GM12878 (cell line): ENCODE measurements at regions not wholly inside any gene's neighbourhood (a gene's known extent, or its start where the extent isn't known, plus 50 kb on each side); places are given as distances from the start of the nearest gene placed in this dataset.

ENCODE experiments used
- ATAC-seq: fragments of 200-7000 bp; cut with Tn5 transposase; 3 replicates; pipeline ENCODE4 v1.9.1; 2020; ENCODE audit warnings: mild to moderate bottlenecking, moderate library complexity
- BruUV-seq: library from RNA; stranded (reverse); fragments of 400-500 nt; replicated peaks from 2 replicates; lab custom pipeline; 2021; lab: Mats Ljungman, UMichigan
- CTCF ChIA-PET: fragments of 300-600 bp; sonication (Branson Sonifier 250); formaldehyde crosslinking; extraction: SDS; loops from one replicate; lab custom pipeline; 2021; ENCODE audit warnings: inconsistent platforms; lab: Yijun Ruan, JAX
- POLR2A ChIA-PET: fragments of 350-600 bp; formaldehyde crosslinking; extraction: SDS; loops from one replicate; lab custom pipeline; 2021; ENCODE audit warnings: inconsistent platforms; lab: Charles Lee
- RAD21 ChIA-PET: fragments of 300-600 bp; sonication (Branson Sonifier 250); formaldehyde crosslinking; loops from one replicate; lab custom pipeline; 2023; ENCODE audit warnings: antibody characterized with exemption; ENCODE audit not compliant: unreplicated experiment; lab: Charles Lee
- SMC1A ChIA-PET: fragments of 300-600 bp; sonication (Branson Sonifier 250); formaldehyde crosslinking; loops from one replicate; lab custom pipeline; 2023; ENCODE audit not compliant: unreplicated experiment, uncharacterized antibody; lab: Charles Lee
- DNase-seq: peaks from one replicate; pipeline ENCODE4 v3.0.0-alpha.2; 2011; ENCODE audit warnings: low read depth, low spot score
- FAIRE-seq: peaks from 3 replicates; lab custom pipeline; 2011; peaks lifted over from hg19 to GRCh38; lab: Jason Lieb, UNC
- H2AFZ ChIP-seq: 2 replicates; pipeline ENCODE4 v1.6.0; 2011; ENCODE audit warnings: low read depth, low read length, control low read depth; ENCODE audit not compliant: control insufficient read depth
- H3K27ac ChIP-seq: 2 replicates; pipeline ENCODE4 v1.5.1; 2011; ENCODE audit warnings: control low read depth; ENCODE audit not compliant: control insufficient read depth, insufficient read depth
- H3K27me3 ChIP-seq, 2 experiments: replicated peaks in 1 of 2; 2 replicates each; pipeline versions ENCODE4 v1.6.0 to v1.6.1; 2011; ENCODE audit warnings: low read length in 1 of 2; ENCODE audit not compliant: control insufficient read depth in 2 of 2, insufficient read depth in 2 of 2
- H3K36me3 ChIP-seq, 2 experiments: 2 replicates each; pipeline ENCODE4 v1.5.1; 2011; ENCODE audit warnings: low read length in 1 of 2; ENCODE audit not compliant: control insufficient read depth in 2 of 2, insufficient read depth in 2 of 2
- H3K4me1 ChIP-seq: 2 replicates; pipeline ENCODE4 v1.6.1; 2011; ENCODE audit warnings: mild to moderate bottlenecking, low read length, moderate library complexity, mixed read lengths; ENCODE audit not compliant: control insufficient read depth, insufficient read depth
- H3K4me2 ChIP-seq: 2 replicates; pipeline ENCODE4 v1.6.0; 2011; ENCODE audit warnings: control low read depth; ENCODE audit not compliant: control insufficient read depth, insufficient read depth
- H3K4me3 ChIP-seq: fragments of 200-600 bp; sonication (generic); 2 replicates; pipeline ENCODE4 v1.5.1; 2016
- H3K79me2 ChIP-seq: 2 replicates; pipeline ENCODE4 v1.6.0; 2011; ENCODE audit warnings: low read length; ENCODE audit not compliant: control insufficient read depth, insufficient read depth
- H3K9ac ChIP-seq: 2 replicates; pipeline ENCODE4 v1.8.0; 2011; ENCODE audit warnings: low read length, control low read depth, mixed read lengths; ENCODE audit not compliant: control insufficient read depth, insufficient read depth
- H3K9me3 ChIP-seq: replicated peaks from 3 replicates; pipeline ENCODE4 v1.5.1; 2011; ENCODE audit warnings: mild to moderate bottlenecking, low read length; ENCODE audit not compliant: control insufficient read depth, insufficient read depth
- H4K20me1 ChIP-seq: 2 replicates; pipeline ENCODE4 v1.6.0; 2011; ENCODE audit not compliant: control insufficient read depth, insufficient read depth
- ASH2L ChIP-seq: fragments of 300-600, 200-600 bp; sonication (generic); IDR thresholded peaks from 2 replicates; pipeline ENCODE4 v1.6.1; 2017; ENCODE audit warnings: low read depth, mild to moderate bottlenecking, borderline replicate concordance
- CHD4 ChIP-seq: fragments of 200-600 bp; sonication (generic); IDR thresholded peaks from 2 replicates; pipeline ENCODE4 v1.6.1; 2016; ENCODE audit warnings: mild to moderate bottlenecking
- ETV6 ChIP-seq, 2 experiments: fragments of 450-650 bp in 1 of 2; IDR thresholded peaks in 1 of 2; conservative IDR thresholded peaks in 1 of 2; 2 replicates each; pipeline ENCODE4 v1.6.1; 2014; ENCODE audit warnings: antibody characterized with exemption in 1 of 2, borderline replicate concordance in 1 of 2, low read depth in 1 of 2, mild to moderate bottlenecking in 1 of 2, moderate library complexity in 1 of 2
- IKZF1 ChIP-seq: fragments of 450-650 bp; conservative IDR thresholded peaks from 2 replicates; pipeline ENCODE4 v1.6.1; 2017; ENCODE audit warnings: antibody characterized with exemption, mild to moderate bottlenecking
- IRF4 ChIP-seq: IDR thresholded peaks from 2 replicates; pipeline ENCODE4 v1.6.1; 2011; ENCODE audit warnings: low read depth, low read length
- NFYA ChIP-seq: IDR thresholded peaks from 2 replicates; pipeline ENCODE4 v1.6.1; 2011; ENCODE audit warnings: low read depth, mild to moderate bottlenecking, low read length, improper control_type of control experiment, borderline replicate concordance
- POU2F2 ChIP-seq: IDR thresholded peaks from 3 replicates; pipeline ENCODE4 v1.6.1; 2011; ENCODE audit warnings: low read depth, mild to moderate bottlenecking, low read length, borderline replicate concordance
- RELA ChIP-seq: fragments of 450-650 bp; IDR thresholded peaks from 2 replicates; pipeline ENCODE4 v1.8.0; 2014; ENCODE audit warnings: borderline replicate concordance; ENCODE audit not compliant: partially characterized antibody
- STAT1 ChIP-seq: fragments of 450-650 bp; conservative IDR thresholded peaks from 2 replicates; pipeline ENCODE4 v1.6.1; 2014; ENCODE audit warnings: antibody characterized with exemption, mild to moderate bottlenecking
- TAF1 ChIP-seq: IDR thresholded peaks from 2 replicates; pipeline ENCODE4 v1.6.1; 2011; ENCODE audit warnings: mild to moderate bottlenecking, low read depth, low read length, borderline replicate concordance
- YY1 ChIP-seq: IDR thresholded peaks from 2 replicates; pipeline ENCODE4 v1.6.1; 2011; ENCODE audit warnings: low read depth, mild to moderate bottlenecking, low read length
- in situ Hi-C: fragments of 300-500 bp; cut with MboI; formaldehyde crosslinking; loops from 9 replicates; pipeline ENCODE4 v1.14.3; 2018; ENCODE audit warnings: mixed read lengths
- intact Hi-C: fragments of 100-400 bp; cut with micrococcal nuclease; formaldehyde crosslinking; loops from one replicate; pipeline ENCODE4 v1.14.2; 2022; ENCODE audit not compliant: unreplicated experiment
- TF ChIP-seq, protein P1 (sequence below): fragments of 450-650 bp; IDR thresholded peaks from 2 replicates; pipeline ENCODE4 v1.6.1; 2016; ENCODE audit warnings: mild to moderate bottlenecking
- TF ChIP-seq, protein P2 (sequence below): fragments of 450-650 bp; formaldehyde crosslinking; IDR thresholded peaks from 2 replicates; pipeline ENCODE4 v1.4.0; 2020; ENCODE audit warnings: mild to moderate bottlenecking, moderate library complexity
- TF ChIP-seq, protein P3 (sequence below), 3 experiments: IDR thresholded peaks in 2 of 3; conservative IDR thresholded peaks in 1 of 3; 2 replicates each; pipeline ENCODE4 v1.5.1; 2011; ENCODE audit warnings: low read depth in 3 of 3, low read length in 3 of 3, mild to moderate bottlenecking in 3 of 3, control low read depth in 2 of 3, moderate library complexity in 2 of 3, inconsistent platforms in 1 of 3, mixed read lengths in 1 of 3; ENCODE audit not compliant: control insufficient read depth in 2 of 3, insufficient read depth in 1 of 3; ENCODE audit errors: extremely low read depth in 1 of 3
- TF ChIP-seq, protein P4 (sequence below): IDR thresholded peaks from 2 replicates; pipeline ENCODE4 v1.6.1; 2012; ENCODE audit warnings: low read depth, low read length, improper control_type of control experiment

DNA sequence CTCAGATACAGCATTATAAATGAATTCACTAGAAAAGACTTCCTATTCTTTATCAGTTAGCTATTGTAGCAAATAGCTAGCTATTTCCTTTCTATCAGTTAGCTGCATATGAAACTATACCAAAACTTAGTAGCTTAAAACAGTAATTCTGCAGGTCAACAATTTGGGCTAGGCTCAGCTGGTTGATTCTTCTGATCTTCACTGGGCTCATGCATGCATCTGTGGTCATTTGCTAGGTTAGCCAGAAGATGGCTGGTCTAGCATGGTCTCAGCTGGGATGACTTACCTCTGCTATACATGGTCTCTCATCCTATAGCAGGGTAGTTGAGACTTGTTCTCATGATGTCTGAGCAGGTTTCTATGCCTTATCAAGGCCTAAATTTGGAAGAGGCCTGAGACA, 147.4 kb downstream of the CENPC start:
- no peak overlapping the region for H2AFZ ChIP-seq
- H4K20me1 ChIP-seq, result no peaks in the 10 kb centered on the region
- H3K4me3 ChIP-seq, result no peak overlapping the region
- intact Hi-C loops, result loop anchor here (2.0 kb wide), 1 partner anchor 309 kb away; no protein-coding TSS in a partner anchor
- H3K9me3 ChIP-seq, result no peaks in the 10 kb centered on the region
- H3K79me2 ChIP-seq, result no peaks in the 10 kb centered on the region
- ChIA-PET POLR2A (no interaction called here), RAD21 (no interaction called here), CTCF (interaction anchor here (1.1 to 1.8 kb wide), 2 partner anchors 11 to 33 kb away, joined by 4 to 6 read pairs; no protein-coding TSS in a partner anchor), SMC1A (interaction anchor here (1.0 to 1.3 kb wide), 2 partner anchors 310 to 1074 kb away, joined by 3 to 4 read pairs; no protein-coding TSS in a partner anchor)
- in situ Hi-C loops, result no loop called here
- no peak for FAIRE-seq
- no peak overlapping the region for H3K9ac ChIP-seq
- TF ChIP-seq CHD4, result no peak
- no peak for TF ChIP-seq IRF4
- TF ChIP-seq, protein P1, sequence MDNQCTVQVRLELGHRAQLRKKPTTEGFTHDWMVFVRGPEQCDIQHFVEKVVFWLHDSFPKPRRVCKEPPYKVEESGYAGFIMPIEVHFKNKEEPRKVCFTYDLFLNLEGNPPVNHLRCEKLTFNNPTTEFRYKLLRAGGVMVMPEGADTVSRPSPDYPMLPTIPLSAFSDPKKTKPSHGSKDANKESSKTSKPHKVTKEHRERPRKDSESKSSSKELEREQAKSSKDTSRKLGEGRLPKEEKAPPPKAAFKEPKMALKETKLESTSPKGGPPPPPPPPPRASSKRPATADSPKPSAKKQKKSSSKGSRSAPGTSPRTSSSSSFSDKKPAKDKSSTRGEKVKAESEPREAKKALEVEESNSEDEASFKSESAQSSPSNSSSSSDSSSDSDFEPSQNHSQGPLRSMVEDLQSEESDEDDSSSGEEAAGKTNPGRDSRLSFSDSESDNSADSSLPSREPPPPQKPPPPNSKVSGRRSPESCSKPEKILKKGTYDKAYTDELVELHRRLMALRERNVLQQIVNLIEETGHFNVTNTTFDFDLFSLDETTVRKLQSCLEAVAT, result no peak
- no peak for TF ChIP-seq YY1
- no peak for TF ChIP-seq ETV6 (conservative IDR thresholded peaks at IDR 0.05 in 1 of 2, IDR thresholded peaks at IDR 0.05 in 1 of 2; ENCODE audit: borderline replicate concordance in 1 of 2, low read depth in 1 of 2)
- TF ChIP-seq, protein P2, sequence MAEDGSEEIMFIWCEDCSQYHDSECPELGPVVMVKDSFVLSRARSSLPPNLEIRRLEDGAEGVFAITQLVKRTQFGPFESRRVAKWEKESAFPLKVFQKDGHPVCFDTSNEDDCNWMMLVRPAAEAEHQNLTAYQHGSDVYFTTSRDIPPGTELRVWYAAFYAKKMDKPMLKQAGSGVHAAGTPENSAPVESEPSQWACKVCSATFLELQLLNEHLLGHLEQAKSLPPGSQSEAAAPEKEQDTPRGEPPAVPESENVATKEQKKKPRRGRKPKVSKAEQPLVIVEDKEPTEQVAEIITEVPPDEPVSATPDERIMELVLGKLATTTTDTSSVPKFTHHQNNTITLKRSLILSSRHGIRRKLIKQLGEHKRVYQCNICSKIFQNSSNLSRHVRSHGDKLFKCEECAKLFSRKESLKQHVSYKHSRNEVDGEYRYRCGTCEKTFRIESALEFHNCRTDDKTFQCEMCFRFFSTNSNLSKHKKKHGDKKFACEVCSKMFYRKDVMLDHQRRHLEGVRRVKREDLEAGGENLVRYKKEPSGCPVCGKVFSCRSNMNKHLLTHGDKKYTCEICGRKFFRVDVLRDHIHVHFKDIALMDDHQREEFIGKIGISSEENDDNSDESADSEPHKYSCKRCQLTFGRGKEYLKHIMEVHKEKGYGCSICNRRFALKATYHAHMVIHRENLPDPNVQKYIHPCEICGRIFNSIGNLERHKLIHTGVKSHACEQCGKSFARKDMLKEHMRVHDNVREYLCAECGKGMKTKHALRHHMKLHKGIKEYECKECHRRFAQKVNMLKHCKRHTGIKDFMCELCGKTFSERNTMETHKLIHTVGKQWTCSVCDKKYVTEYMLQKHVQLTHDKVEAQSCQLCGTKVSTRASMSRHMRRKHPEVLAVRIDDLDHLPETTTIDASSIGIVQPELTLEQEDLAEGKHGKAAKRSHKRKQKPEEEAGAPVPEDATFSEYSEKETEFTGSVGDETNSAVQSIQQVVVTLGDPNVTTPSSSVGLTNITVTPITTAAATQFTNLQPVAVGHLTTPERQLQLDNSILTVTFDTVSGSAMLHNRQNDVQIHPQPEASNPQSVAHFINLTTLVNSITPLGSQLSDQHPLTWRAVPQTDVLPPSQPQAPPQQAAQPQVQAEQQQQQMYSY, result no peak
- TF ChIP-seq, protein P3, sequence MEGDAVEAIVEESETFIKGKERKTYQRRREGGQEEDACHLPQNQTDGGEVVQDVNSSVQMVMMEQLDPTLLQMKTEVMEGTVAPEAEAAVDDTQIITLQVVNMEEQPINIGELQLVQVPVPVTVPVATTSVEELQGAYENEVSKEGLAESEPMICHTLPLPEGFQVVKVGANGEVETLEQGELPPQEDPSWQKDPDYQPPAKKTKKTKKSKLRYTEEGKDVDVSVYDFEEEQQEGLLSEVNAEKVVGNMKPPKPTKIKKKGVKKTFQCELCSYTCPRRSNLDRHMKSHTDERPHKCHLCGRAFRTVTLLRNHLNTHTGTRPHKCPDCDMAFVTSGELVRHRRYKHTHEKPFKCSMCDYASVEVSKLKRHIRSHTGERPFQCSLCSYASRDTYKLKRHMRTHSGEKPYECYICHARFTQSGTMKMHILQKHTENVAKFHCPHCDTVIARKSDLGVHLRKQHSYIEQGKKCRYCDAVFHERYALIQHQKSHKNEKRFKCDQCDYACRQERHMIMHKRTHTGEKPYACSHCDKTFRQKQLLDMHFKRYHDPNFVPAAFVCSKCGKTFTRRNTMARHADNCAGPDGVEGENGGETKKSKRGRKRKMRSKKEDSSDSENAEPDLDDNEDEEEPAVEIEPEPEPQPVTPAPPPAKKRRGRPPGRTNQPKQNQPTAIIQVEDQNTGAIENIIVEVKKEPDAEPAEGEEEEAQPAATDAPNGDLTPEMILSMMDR (IDR thresholded peaks at IDR 0.05 in 2 of 3, conservative IDR thresholded peaks at IDR 0.05 in 1 of 3; ENCODE audit: control insufficient read depth in 2 of 3, extremely low read depth in 1 of 3, insufficient read depth in 1 of 3, low read depth in 3 of 3, low read length in 3 of 3), result no peak
- no peak for TF ChIP-seq RELA
- no peak for TF ChIP-seq ASH2L
- TF ChIP-seq POU2F2, result no peak
- TF ChIP-seq, protein P4, sequence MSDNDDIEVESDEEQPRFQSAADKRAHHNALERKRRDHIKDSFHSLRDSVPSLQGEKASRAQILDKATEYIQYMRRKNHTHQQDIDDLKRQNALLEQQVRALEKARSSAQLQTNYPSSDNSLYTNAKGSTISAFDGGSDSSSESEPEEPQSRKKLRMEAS, result no peak
- no peak for TF ChIP-seq STAT1
- no peak for TF ChIP-seq TAF1
- no peak for TF ChIP-seq NFYA
- no peak for TF ChIP-seq IKZF1
- no TSS peak for BruUV-seq
- no peak for ATAC-seq
- no peak overlapping the region for H3K4me2 ChIP-seq
- H3K27me3 ChIP-seq, result no peaks in the 10 kb centered on the region; a peak in 1 of 4 replicates
- no peaks in the 10 kb centered on the region for H3K4me1 ChIP-seq
- no peak for DNase-seq
- H3K27ac ChIP-seq, result no peak overlapping the region
- H3K36me3 ChIP-seq, result no peaks in the 10 kb centered on the region
